PFSK-1 (cell line): ENCODE measurements at regions not wholly inside any gene's neighbourhood (a gene's known extent, or its start where the extent isn't known, plus 50 kb on each side); places are given as distances from the start of the nearest gene placed in this dataset.

ENCODE experiments used
- FOXP2 ChIP-seq: optimal IDR thresholded peaks from 2 replicates; pipeline ENCODE3; 2011; ENCODE audit warnings: borderline replicate concordance, control low read depth, inconsistent platforms; ENCODE audit not compliant: insufficient read depth; ENCODE audit errors: extremely low read length, extremely low read depth
- POLR2AphosphoS5 ChIP-seq: IDR thresholded peaks from 2 replicates; pipeline ENCODE4 v1.6.1; 2012; ENCODE audit warnings: low read depth, mild to moderate bottlenecking, control low read depth, low read length, moderate library complexity
- SIN3A ChIP-seq: IDR thresholded peaks from 2 replicates; pipeline ENCODE4 v1.6.1; 2012; ENCODE audit warnings: mild to moderate bottlenecking, low read length, moderate library complexity, borderline replicate concordance; ENCODE audit not compliant: insufficient read depth
- TAF1 ChIP-seq: IDR thresholded peaks from 2 replicates; pipeline ENCODE4 v1.6.1; 2012; ENCODE audit warnings: low read length, control low read depth, borderline replicate concordance; ENCODE audit not compliant: insufficient read depth
- TF ChIP-seq, protein P1 (sequence below), 2 experiments: IDR thresholded peaks; 2 replicates each; pipeline versions ENCODE4 v1.6.1 to v1.8.0; 2011 to 2012; ENCODE audit warnings: low read depth in 2 of 2, low read length in 2 of 2, control low read depth in 1 of 2, inconsistent platforms in 1 of 2, mild to moderate bottlenecking in 1 of 2, moderate library complexity in 1 of 2; ENCODE audit not compliant: insufficient read depth in 1 of 2

DNA sequence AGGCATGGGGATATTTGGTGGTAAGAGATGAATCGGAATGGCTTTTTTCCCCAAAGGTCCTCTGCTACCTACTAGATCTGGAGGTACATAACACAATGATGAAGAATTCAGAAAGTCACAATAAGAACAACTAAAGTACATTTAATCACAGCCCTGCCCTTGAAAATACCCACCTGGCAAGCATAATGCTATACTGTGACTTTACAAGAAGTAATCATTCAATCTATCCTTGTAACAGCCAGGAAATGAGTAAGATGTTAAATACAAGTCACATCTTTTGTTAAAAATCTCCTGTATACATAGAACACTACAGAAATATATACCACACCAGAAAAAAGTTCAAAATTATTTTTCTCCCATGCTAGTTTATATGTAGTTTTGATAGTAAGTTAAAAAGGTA, 108.3 kb upstream of the ABCB5 start:
- TF ChIP-seq SIN3A (no peak), TAF1 (no peak)

DNA sequence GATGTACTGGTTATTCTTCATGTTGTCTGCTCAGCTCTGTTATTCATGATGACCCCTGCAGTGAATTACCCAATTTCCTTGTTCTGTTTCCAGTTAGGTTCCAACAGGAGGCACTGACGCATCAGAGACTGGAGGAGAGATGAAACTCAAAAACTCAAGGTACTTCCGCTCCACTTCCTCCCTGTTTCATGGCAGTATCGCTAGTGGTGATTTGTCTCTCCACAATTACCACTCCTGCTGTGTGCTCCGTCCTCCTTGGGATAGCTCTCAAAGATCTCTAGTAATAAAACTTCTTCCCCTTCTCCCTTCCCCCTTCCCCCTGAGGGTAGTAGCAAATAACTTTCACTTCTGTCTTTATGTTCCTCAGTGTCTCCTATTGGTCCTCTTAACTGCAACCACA, 107.4 kb upstream of the ABCB5 start:
- no peak for TF ChIP-seq POLR2AphosphoS5
- no peak for TF ChIP-seq FOXP2
- TF ChIP-seq, protein P1, sequence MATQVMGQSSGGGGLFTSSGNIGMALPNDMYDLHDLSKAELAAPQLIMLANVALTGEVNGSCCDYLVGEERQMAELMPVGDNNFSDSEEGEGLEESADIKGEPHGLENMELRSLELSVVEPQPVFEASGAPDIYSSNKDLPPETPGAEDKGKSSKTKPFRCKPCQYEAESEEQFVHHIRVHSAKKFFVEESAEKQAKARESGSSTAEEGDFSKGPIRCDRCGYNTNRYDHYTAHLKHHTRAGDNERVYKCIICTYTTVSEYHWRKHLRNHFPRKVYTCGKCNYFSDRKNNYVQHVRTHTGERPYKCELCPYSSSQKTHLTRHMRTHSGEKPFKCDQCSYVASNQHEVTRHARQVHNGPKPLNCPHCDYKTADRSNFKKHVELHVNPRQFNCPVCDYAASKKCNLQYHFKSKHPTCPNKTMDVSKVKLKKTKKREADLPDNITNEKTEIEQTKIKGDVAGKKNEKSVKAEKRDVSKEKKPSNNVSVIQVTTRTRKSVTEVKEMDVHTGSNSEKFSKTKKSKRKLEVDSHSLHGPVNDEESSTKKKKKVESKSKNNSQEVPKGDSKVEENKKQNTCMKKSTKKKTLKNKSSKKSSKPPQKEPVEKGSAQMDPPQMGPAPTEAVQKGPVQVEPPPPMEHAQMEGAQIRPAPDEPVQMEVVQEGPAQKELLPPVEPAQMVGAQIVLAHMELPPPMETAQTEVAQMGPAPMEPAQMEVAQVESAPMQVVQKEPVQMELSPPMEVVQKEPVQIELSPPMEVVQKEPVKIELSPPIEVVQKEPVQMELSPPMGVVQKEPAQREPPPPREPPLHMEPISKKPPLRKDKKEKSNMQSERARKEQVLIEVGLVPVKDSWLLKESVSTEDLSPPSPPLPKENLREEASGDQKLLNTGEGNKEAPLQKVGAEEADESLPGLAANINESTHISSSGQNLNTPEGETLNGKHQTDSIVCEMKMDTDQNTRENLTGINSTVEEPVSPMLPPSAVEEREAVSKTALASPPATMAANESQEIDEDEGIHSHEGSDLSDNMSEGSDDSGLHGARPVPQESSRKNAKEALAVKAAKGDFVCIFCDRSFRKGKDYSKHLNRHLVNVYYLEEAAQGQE (IDR thresholded peaks at IDR 0.05; ENCODE audit: insufficient read depth in 1 of 2, low read depth in 2 of 2, low read length in 2 of 2), result no peak
- no peak for TF ChIP-seq TAF1
- no peak for TF ChIP-seq SIN3A

DNA sequence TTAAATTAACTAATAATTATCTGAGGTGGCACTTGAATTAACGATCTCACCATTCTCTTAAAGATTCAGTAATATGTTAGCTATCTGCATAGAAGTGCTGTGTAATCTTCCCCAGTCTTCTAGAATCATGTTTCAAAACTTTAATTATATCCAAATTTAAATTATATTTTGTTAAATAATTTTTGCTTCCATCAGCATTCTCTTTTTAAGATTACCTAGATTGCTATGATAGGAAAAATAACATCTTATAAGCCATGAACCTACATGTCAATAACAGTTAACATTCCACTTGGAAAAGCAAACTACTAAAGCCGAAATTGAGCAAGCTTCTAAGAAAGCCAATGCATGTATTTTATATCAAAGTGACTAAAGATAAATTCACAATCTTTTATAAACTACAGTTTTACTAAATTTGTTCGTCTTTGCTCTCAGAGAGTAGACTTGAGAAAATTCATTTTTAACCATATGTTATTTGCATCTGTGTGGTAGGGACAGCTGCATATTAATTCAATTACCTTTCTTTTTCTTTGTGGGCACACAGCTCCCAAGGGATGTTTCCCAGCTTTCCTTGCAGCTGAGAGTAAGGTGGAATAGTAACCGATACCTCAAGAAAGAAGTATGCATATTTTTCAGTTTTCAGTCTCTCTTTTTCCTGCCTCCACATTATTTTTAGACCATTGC, 105.4 kb upstream of the ABCB5 start:
- TF ChIP-seq SIN3A (no peak), FOXP2 (no peak), POLR2AphosphoS5 (no peak), TAF1 (no peak)
- TF ChIP-seq, protein P1 (IDR thresholded peaks at IDR 0.05; ENCODE audit: insufficient read depth in 1 of 2, low read depth in 2 of 2, low read length in 2 of 2), result no peak

DNA sequence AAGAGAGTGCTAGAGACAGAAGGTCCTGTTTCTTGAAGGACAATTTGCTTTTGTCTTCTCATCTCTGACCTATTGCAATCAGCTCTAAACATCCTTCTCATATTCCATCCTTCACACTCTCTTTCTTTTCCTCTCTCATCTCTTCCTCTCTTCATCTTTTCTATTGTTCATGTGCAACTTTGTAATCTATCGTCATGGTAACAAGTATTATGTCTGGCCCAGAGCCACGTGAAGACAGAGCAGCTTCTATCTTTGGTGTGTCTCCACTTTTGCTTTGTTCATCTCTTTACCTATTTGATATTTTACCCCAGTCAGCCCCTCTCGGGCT, 104.9 kb upstream of the ABCB5 start:
- no peak for TF ChIP-seq TAF1
- TF ChIP-seq, protein P1 (IDR thresholded peaks at IDR 0.05; ENCODE audit: insufficient read depth in 1 of 2, low read depth in 2 of 2, low read length in 2 of 2), result no peak

DNA sequence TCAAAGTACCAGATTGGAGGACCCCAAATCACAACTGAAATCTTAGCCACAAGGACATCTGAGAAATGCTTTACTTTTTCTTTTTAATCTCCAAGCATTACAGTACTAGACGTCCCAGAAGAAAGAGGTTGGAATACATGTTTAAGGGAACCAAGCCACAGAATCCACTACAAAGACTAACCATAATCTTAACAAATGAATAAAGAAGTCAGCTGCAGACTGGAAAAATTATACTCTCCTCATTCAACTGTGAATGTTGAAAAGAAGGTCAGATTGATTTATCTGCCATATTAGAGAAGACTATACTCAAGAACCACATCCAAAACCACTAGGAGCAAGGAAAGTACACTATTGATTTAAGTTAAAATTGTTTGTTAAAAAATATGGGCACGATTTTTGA, 102.1 kb upstream of the ABCB5 start:
- no peak for TF ChIP-seq SIN3A
- TF ChIP-seq FOXP2, result no peak
- no peak for TF ChIP-seq TAF1
- no peak for TF ChIP-seq POLR2AphosphoS5
- TF ChIP-seq, protein P1 (IDR thresholded peaks at IDR 0.05; ENCODE audit: insufficient read depth in 1 of 2, low read depth in 2 of 2, low read length in 2 of 2), result no peak
